ENCODE measurements at regions not wholly inside any gene's neighbourhood (a gene's known extent, or its start where the extent isn't known, plus 50 kb on each side); places are given as distances from the start of the nearest gene placed in this dataset.

DNA sequence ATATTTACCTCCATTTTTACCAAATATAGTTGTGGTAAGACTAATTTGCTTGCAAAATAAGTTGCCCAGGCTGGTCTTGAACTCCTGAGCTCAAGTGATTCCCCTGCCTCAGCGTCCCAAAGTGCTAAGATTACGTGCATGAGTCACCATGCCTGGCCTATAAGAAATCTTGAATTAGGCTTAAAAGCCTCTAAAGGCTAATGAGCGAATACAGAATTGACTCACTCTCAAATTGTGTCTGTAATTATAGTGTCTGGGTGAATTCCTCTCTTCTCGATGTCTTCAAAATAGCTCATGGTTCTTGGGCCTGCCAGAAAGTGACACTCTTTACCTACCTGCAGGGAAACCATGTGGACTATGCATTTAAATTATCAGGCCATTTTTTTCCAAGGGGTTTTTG lies 403.5 kb downstream of the SLC16A7 start:
- DNase-seq (ENCODE audit: low spot score) = no peak
- no peak for TF ChIP-seq CTCF (IDR thresholded peaks at IDR 0.05; ENCODE audit: extremely low read depth, insufficient read depth, missing control alignments)
- in situ Hi-C loops (cut with MboI; ENCODE audit: low pct_unique_long_range_greater_than_20kb, low sequenced_read_pairs, unreplicated experiment) = no loop called here

GRCh38 chr12:60010486-60010885 lies 414.7 kb downstream of the SLC16A7 start:
- no peak for TF ChIP-seq CTCF (IDR thresholded peaks at IDR 0.05; ENCODE audit: extremely low read depth, insufficient read depth, missing control alignments)
- DNase-seq (ENCODE audit: low spot score) = no peak
- in situ Hi-C loops (cut with MboI; ENCODE audit: low pct_unique_long_range_greater_than_20kb, low sequenced_read_pairs, unreplicated experiment) = no loop called here

DNA sequence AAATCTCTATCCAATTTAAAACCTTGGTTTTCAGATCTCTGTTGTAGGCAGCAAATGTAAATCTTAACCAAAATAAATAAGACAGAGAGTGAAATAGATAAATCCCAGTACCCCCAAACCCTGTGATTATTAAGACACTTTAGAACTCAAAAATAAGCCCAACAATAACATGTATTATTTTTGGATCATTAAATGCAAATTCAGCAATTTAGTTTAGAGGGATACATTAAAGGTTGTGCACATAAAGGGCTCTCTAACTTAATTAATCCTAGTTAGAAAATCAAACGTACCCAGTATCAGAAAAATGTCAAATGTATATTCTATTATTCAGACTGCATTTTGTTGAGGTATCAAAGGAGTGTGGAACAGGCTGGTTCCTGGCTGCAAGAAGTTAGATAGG lies 416.8 kb downstream of the SLC16A7 start:
- DNase-seq (ENCODE audit: low spot score) = no peak
- in situ Hi-C loops (cut with MboI; ENCODE audit: low pct_unique_long_range_greater_than_20kb, low sequenced_read_pairs, unreplicated experiment) = no loop called here
- TF ChIP-seq CTCF (IDR thresholded peaks at IDR 0.05; ENCODE audit: extremely low read depth, insufficient read depth, missing control alignments) = no peak

DNA sequence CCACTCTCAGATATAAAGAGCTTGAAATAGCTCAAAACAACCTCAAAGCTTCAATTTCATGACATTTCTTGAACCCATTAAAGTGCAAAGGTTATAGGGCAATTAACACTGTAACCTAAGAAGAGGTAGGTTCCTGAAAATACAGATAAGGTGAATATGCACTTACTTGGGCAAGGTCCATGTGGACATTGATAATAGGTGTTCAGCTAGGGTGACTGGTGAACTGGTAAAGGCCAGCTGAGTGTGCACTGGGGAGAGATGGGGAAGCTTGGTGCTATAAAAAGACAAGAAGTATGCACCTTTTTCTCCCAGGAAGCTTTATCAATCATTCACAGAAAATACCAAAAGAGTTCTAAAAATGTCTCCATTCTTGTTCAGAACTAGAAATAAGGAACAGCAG lies 418.6 kb downstream of the SLC16A7 start:
- in situ Hi-C loops (cut with MboI; ENCODE audit: low pct_unique_long_range_greater_than_20kb, low sequenced_read_pairs, unreplicated experiment) = no loop called here
- no peak for TF ChIP-seq CTCF (IDR thresholded peaks at IDR 0.05; ENCODE audit: extremely low read depth, insufficient read depth, missing control alignments)
- no peak for DNase-seq (ENCODE audit: low spot score)

GRCh38 chr12:60020068-60020467 lies 424.2 kb downstream of the SLC16A7 start:
- TF ChIP-seq CTCF (IDR thresholded peaks at IDR 0.05; ENCODE audit: extremely low read depth, insufficient read depth, missing control alignments) = no peak
- in situ Hi-C loops (cut with MboI; ENCODE audit: low pct_unique_long_range_greater_than_20kb, low sequenced_read_pairs, unreplicated experiment) = no loop called here
- no peak for DNase-seq (ENCODE audit: low spot score)

DNA sequence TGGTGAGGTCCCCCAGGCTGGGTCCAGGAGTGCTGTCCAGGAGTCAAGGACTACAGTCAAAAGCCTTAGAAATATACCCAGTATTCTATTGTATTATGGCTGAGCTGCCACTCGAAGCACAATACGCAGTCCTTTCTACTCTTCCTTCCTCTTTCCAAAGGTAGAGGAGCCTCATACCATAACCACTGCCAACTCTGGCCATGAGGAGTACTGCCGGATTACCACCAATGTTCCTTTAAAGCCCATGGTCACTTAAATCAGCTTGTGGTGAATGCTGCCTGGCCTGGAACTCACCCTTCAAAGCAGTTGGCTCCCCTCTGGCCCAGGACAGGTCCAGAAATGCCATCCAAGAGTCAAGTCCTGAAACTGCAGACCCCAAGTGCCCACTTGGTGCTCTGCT lies 425.4 kb downstream of the SLC16A7 start:
- DNase-seq (ENCODE audit: low spot score) = no peak
- TF ChIP-seq CTCF (IDR thresholded peaks at IDR 0.05; ENCODE audit: extremely low read depth, insufficient read depth, missing control alignments) = no peak
- in situ Hi-C loops (cut with MboI; ENCODE audit: low pct_unique_long_range_greater_than_20kb, low sequenced_read_pairs, unreplicated experiment) = no loop called here

DNA sequence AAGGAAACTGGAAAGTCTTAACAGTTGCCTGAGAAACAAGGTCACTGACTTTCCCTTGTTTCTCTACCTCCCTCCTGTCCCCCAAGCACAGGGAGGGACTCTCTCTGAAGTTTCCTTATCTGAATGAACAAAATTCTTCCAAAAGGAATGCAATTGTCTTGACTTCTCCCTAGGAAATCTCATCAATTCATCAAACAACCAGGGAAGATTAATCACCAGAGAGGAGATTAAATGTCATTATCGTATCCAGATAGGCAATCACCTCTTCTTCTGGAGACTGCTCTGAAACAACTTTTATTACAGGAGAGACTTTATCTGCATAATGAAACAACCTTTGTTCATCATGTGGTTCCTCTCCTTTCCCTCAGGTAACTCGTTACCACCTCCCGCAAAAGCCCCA lies 431.4 kb downstream of the SLC16A7 start:
- DNase-seq (ENCODE audit: low spot score) = no peak
- in situ Hi-C loops (cut with MboI; ENCODE audit: low pct_unique_long_range_greater_than_20kb, low sequenced_read_pairs, unreplicated experiment) = no loop called here
- no peak for TF ChIP-seq CTCF (IDR thresholded peaks at IDR 0.05; ENCODE audit: extremely low read depth, insufficient read depth, missing control alignments)
